ENCODE measurements at regions not wholly inside any gene's neighbourhood (a gene's known extent, or its start where the extent isn't known, plus 50 kb on each side); places are given as distances from the start of the nearest gene placed in this dataset.
A peak's percentile ranks its signal among the peaks of the same experiment; 100 is the strongest.
"Not testable (repeated sequence)": the region's sequence is repeated elsewhere in the genome, so short reads cannot be mapped to it uniquely, and the experiment has no call there.

- no peak for DNase-seq (ENCODE audit: low read depth, low spot score)
- no peak overlapping the region for H3K4me3 ChIP-seq (ENCODE audit: low read length)
Measured at GRCh38 chr11:90341986-90342385, 119.1 kb upstream of the CHORDC1 start.

- H3K4me3 ChIP-seq (ENCODE audit: low read length) = no peak overlapping the region
- DNase-seq (ENCODE audit: low read depth, low spot score) = no peak
Measured at GRCh38 chr11:90332415-90332814, 109.6 kb upstream of the CHORDC1 start.

- no peak for DNase-seq (ENCODE audit: low read depth, low spot score)
- no peak overlapping the region for H3K4me3 ChIP-seq (ENCODE audit: low read length)
Measured at GRCh38 chr11:90330632-90331031, 107.8 kb upstream of the CHORDC1 start.

- DNase-seq (ENCODE audit: low read depth, low spot score) = no peak
- no peak overlapping the region for H3K4me3 ChIP-seq (ENCODE audit: low read length)
Measured at GRCh38 chr11:90329043-90329442, 106.2 kb upstream of the CHORDC1 start.

GRCh38 chr11:90326647-90327046, 103.8 kb upstream of the CHORDC1 start:
- H3K4me3 ChIP-seq (ENCODE audit: low read length) = no peak overlapping the region
- DNase-seq (ENCODE audit: low read depth, low spot score) = no peak

GRCh38 chr11:90323289-90323688, 100.4 kb upstream of the CHORDC1 start:
- no peak overlapping the region for H3K4me3 ChIP-seq (ENCODE audit: low read length)
- DNase-seq (ENCODE audit: low read depth, low spot score) = no peak

GRCh38 chr11:90321018-90321417, 98.2 kb upstream of the CHORDC1 start:
- no peak for DNase-seq (ENCODE audit: low read depth, low spot score)
- H3K4me3 ChIP-seq (ENCODE audit: low read length) = no peak overlapping the region

- no peak overlapping the region for H3K4me3 ChIP-seq (ENCODE audit: low read length)
- DNase-seq (ENCODE audit: low read depth, low spot score) = no peak
Measured at GRCh38 chr11:90318651-90319050, 95.8 kb upstream of the CHORDC1 start.

GRCh38 chr11:90310210-90310609, 87.4 kb upstream of the CHORDC1 start:
- DNase-seq (ENCODE audit: low read depth, low spot score) = no peak

GRCh38 chr11:90309693-90310092, 86.8 kb upstream of the CHORDC1 start:
- no peak overlapping the region for H3K4me3 ChIP-seq (ENCODE audit: low read length)
- DNase-seq (ENCODE audit: low read depth, low spot score) = no peak

More at GRCh38 chr11:90310210-90310609, 87.4 kb upstream of the CHORDC1 start:
- no peak overlapping the region for H3K4me3 ChIP-seq (ENCODE audit: low read length)

GRCh38 chr11:90294526-90294925, 71.7 kb upstream of the CHORDC1 start:
- DNase-seq (ENCODE audit: low read depth, low spot score) = no peak
- H3K4me3 ChIP-seq (ENCODE audit: low read length) = no peak overlapping the region

GRCh38 chr11:90294091-90294490, 71.2 kb upstream of the CHORDC1 start:
- H3K4me3 ChIP-seq (ENCODE audit: low read length) = no peak overlapping the region
- no peak for DNase-seq (ENCODE audit: low read depth, low spot score)

- DNase-seq (ENCODE audit: low read depth, low spot score) = peak; percentile 32
- no peak overlapping the region for H3K4me3 ChIP-seq (ENCODE audit: low read length)
Measured at GRCh38 chr11:90288212-90288821, 65.5 kb upstream of the CHORDC1 start.

- no peak for DNase-seq (ENCODE audit: low read depth, low spot score)
- no peak overlapping the region for H3K4me3 ChIP-seq (ENCODE audit: low read length)
Measured at GRCh38 chr11:90286640-90287039, 63.8 kb upstream of the CHORDC1 start.

GRCh38 chr11:90284171-90284570, 61.3 kb upstream of the CHORDC1 start:
- no peak overlapping the region for H3K4me3 ChIP-seq (ENCODE audit: low read length)
- no peak for DNase-seq (ENCODE audit: low read depth, low spot score)

- DNase-seq (ENCODE audit: low read depth, low spot score) = not testable (repeated sequence)
Measured at GRCh38 chr11:90282551-90283071, 59.8 kb upstream of the CHORDC1 start.

GRCh38 chr11:90274362-90274761, 51.5 kb upstream of the CHORDC1 start:
- H3K4me3 ChIP-seq (ENCODE audit: low read length) = no peak overlapping the region
- no peak for DNase-seq (ENCODE audit: low read depth, low spot score)

More at GRCh38 chr11:90282551-90283071, 59.8 kb upstream of the CHORDC1 start:
- H3K4me3 ChIP-seq (ENCODE audit: low read length) = not testable (repeated sequence)
